Inflammatory macrophage treated with lipopolysaccharide for 4 hours (primary cell): ENCODE measurements at regions not wholly inside any gene's neighbourhood (a gene's known extent, or its start where the extent isn't known, plus 50 kb on each side); places are given as distances from the start of the nearest gene placed in this dataset.

Experiments used
- DNase-seq: peaks from one replicate; pipeline ENCODE4 v3.0.0-alpha.2; 2020

DNA sequence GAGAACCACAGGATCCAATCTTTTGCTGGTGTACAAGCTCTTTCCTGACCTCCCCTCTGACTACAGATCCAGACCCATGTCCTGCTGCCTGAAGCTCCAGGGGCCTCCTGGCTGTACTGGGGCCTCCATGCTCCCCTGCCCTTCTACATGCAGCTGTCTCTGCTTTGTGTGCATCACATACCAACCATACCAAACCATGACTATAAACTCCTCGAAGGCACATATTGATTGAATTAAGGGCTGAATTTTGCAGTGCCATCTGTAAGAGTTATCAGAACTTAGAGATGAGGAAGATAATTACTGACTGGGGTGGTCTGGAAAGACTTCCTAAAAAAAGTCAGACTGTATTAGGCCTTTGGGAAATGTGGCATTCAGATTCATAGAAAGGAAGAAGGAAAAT lies 139.9 kb upstream of the CXCR4 start:
- DNase-seq, result no peak

DNA sequence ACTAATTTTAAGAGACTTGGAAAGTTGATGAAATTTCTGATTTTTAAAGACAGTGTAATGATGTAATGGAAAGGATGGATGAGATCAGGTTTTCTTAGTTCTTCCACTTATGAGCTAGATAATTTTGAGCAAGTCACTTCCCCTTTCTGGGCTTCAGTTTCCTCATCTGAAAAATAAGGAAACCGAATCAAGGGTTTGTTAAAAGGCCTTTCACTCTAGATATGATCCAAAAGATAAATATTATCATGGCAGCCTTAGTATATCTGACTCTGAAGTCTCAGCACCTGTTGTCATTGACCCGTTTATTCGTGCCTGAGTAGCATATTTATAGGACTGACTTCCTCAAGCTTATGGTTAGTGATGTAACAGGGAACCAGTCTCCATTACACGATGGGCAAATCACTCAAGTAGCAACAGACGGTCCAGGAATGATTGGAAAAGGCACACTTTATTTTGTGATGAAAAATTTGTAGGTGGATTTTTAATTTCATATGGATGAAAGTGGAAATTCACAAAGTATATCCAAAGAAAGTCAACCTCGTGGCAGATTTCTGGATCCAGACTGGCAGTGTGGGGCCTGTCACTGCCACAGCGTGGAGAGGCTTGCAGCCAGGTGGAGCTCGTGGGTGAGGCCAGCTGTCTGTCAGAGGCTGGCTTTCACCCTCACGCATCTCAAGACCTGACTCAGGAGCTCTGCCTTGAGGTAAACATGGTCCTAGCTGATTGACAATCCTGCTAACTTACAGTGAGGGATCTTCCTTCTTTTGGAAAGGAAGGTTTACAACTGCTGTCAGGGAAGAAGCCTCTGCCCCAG lies 137.9 kb upstream of the CXCR4 start:
- peak; percentile 96 for DNase-seq

DNA sequence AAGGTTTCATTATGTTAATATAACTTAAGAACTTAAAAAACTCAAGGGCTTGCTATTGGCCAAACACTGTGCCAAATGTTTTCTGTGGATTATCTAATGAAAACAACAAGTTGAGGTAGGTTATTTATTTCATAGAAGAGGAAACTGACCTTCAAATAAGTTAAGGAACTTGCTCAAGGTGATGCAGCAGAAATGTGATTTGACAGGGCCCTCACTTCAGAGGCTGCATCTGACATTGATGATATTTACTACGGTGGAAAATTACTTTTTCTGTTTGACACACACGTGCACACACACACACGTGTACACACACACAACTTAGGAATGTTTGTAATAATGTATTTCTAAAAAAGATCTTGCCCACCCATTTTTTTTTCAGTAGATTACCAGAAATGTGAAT lies 137.2 kb upstream of the CXCR4 start:
- DNase-seq, result no peak

GRCh38 chr2:136254681-136255080 lies 136.7 kb upstream of the CXCR4 start:
- DNase-seq, result no peak

GRCh38 chr2:136253288-136254004 lies 135.5 kb upstream of the CXCR4 start:
- DNase-seq, result peak; percentile 70

DNA sequence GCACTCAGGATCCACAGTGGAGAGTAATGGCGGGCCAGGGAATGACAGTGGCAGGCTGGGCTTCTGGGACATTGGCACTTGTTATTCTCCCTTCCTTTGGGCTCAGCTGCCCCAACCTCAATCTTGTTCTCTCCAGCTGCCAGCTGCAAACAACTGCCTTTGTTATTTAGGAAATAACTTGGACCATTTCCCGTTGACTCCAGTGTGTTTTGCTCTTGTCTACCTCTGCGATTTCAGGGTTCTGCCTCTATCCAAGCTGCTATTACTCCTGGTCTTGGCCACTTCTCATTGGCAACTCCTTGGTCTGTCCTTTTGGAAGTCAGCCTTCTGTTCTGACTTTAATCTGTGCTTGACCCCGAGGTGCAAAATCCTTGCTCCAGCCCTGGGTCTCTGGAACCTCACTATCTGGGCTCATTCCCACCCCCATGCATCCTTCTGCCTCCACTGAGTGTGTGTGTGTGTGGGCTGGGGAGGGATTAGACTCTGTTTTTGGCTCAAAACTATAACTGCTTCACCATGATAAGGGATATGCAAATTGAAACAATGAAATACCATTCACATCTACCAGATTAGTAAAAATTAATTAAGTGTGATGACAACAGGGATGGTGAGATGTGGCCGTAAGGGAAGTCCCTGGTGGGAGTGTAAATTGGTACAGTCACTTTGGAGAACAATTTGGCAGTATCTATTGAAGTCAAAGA lies 134.1 kb upstream of the CXCR4 start:
- DNase-seq, result no peak

DNA sequence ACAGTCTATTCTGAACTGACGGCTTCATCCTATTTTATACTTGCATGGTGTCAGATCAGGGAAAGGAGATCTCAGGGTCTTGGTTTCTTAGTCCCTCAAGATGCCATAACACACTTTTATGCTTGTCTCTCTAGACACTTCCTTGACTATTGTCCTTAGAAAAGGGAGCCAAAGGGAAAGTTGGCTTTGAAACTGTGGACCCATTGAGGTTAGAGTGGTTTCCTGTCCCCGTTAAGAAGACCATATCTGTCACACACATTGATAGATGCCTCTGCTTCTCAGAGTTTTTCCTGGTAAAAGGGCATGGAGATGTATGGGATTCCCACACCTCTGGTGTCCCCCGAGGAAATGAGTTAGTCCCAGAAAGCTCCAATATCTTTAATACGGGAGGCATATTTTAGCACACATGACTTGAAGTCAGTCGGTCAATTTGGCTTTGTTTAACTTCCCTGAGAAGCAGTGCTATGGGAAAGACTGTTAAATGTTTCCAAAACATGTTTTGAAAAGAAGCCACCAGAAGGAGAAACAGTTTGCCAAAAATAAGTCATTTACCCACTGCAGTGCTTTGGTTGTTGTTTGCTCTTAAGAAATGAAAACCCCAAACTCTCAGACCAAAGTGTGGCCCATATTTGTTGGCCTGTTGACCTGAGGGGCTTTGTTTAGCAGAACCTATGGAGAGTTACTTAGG lies 133.4 kb upstream of the CXCR4 start:
- no peak for DNase-seq

- peak; percentile 57 for DNase-seq
Measured at GRCh38 chr2:136250131-136250530, 132.2 kb upstream of the CXCR4 start.

DNA sequence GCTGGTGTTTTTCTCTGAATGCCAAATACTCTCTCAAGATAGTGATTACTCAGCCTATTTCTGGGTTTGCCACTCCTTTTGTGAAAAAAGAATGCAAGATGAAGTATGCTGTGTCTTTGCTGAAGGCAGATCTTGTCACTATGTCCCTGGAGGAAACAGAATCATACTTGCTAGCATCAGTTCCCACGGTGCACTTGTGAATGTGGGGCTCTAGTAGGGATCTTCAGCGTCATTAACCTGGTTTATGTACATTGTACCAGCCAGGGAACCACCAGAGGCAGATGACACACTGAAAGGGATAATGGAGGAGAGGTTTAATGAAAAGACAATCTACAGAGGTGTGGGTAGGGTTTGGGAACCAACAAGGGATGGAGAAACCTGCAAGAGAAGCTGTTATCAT lies 131.0 kb upstream of the CXCR4 start:
- DNase-seq, result no peak

DNA sequence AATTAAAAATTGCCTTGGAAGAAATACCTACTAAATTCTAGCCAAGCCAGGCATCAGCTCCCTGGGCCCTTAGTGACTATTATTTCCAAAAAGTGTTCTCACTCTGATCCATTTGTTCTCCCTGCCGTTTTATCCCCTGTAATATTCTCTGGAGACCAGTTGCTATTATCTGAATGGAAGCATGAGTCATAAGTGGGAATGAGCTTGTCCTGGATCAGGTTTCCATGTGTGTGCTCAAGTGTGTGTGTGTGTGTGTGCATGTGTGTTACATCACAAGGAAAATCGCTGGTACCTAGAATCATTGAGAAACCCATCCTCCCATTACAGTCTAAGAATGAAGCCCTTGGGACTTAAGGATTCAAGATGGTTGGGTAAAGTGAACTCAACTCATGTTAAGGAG lies 130.3 kb upstream of the CXCR4 start:
- DNase-seq, result no peak

DNA sequence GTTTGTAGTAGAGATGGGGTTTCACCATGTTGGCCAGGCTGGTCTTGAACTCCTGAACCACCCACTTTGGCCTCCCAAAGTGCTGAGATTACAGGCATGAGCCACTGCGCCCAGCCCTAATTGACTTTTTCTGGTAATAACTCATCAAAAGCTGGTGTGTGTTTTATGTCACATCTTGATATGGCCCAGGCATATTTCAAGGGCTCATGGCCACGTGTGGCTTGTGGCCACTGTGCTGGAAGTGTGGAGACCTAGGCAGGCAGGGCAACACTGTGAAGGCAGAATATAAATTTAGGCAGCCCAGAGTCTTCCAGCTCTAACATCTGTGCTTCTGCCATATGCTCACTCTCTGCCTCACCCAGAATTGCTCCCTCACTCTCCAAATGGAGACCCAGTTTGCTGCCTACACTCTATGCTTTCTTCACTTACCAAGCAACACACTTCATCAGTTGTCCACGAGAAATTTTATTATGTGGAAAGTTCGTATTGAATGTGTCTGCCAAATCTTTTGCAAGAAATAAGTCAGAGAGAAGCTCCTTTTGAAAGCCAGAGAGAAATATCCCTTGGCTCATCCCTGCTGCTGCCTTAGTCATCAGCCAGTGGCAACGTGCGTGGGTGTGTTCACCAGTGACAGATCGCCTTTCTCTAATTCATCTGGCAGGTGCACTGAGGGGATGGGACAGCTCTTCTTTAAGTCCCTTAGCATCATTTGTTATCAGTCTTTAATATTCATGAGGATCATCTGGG lies 129.4 kb upstream of the CXCR4 start:
- peak; percentile 95 for DNase-seq

DNA sequence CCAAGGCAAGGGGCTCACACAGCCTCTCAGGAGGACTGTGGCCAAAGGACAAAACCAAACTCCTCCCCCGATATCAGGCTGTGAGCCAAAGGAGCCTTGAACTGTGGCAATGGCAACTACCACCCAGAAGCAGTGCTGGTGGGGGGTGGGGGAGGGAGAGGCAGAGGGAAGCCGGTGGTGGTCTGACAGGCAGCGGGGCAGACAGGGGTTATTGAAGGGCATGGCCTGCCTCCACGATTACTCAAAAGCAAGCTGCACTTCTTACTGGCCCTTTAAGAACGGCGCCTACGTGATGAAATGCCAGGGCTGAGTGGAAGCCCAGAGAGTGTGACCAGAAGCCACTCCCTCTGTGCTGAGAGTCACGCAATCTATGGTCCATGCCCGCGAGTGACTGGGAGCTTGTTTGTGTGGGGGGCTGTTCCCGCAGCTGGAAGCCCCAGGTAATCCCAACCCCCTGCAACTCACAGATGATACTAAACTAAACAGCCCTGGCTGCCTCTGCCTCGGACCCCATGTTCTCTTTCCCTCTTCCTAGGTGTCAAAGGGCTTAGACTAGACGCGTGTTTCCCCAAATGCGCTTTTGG lies 128.2 kb upstream of the CXCR4 start:
- DNase-seq, result peak; percentile 82

DNA sequence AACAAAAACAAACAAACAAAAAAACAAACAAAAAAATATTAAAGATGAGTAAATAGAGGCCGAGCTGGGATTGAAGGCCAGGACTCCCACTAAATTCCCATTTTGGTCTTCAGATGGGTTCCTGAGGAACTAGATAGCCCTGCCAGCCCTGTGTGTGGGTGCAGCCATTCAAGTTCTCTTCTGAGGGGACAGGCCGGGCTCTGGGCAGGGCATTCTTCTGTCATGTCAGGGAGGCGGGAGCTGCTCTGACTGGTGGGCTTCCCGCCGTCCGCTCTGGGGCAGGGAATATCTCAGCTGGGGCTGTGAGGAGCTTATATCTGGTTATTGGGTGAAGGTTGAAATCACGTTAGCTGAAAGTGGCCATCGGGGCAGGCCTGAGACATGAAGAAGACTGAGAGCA lies 127.3 kb upstream of the CXCR4 start:
- DNase-seq, result peak; percentile 30

GRCh38 chr2:136244536-136244885 lies 126.6 kb upstream of the CXCR4 start:
- no peak for DNase-seq

DNA sequence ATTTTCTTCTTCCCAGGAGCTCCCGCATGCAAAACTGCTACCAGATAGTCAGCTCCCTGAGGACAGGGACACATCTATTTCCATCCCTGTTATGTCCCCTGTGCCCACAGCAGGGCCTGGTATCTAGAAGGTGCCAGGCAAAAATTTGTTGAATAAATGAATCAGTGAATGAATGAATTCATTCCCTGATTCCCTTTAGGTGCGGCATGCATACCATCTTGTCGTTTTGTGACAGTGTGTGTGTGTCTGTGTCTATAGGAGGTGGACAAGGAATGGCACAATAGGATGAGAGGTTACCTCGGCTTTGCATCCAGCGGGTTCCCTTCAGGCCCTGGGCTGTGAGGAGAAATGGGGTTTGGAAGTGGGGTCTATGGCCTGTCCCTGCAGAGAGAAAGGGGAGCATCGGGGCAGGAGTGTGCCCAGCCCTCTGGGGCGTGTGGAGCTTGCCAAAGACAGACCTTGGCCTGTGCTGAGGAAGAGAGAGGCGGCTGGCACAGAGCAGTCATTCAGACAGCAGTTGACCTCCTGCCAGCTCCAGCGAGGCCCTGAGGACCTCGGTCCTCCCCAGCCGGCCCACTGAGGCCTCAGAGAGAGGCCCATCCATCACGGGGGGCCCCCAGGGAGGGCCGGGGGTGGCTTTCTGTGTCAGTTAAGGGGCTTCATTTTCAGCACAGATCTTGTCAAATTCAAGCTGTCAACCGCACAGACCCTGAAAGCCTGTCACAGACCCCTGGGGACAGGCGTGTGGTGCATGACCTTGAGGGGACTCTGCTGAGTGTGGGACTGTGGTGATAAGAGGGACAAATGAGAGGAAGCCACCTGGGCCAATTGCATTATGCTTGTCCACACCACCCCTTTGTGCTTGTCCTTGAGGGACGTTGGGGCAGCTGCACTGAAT lies 125.9 kb upstream of the CXCR4 start:
- no peak for DNase-seq

DNA sequence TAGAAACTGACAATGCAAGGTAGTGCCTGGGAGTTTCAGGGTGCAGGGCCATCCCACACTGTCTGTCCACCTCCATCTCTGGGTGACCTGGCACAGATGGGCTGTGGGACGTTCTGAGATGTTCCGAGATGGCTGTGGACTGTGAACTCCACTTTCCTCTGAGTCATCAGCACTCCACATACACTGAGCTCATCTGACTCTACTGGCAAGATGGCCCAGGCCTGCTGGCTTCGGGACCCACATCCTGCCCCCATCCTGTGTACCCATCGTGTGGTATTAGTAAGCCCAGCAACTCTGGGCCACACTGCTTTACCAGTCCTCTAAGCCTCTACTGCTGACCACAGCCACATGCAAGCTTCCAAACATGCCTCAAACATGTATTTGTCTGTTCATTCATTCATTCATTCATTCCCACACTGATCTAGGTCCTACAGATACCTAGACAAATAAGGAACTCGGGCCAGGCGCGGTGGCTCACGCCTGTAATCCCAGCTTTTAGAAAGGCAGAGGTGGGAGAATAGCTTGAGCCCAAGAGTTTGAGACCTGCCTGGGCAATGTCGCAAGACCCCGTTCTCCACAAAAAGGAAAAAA lies 124.8 kb upstream of the CXCR4 start:
- DNase-seq, result no peak

DNA sequence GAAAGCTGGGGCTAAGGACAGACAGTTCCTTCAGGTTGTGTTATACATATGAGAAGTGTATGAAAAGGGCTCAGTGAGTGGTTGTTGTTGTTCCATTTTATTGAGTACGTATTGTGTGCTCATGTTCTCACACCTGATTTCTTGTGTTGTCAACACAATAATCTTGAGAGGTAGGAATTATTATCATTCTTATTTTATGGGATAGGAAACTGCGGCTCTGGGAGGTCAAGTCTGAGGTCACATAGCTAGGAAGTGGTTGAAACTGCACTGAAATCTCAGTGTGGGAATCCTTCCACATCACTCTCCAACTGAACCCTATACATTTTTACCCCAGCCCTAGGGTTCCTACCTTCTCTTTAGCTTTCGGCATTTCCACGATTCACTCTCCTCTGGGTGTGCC lies 124.2 kb upstream of the CXCR4 start:
- no peak for DNase-seq

DNA sequence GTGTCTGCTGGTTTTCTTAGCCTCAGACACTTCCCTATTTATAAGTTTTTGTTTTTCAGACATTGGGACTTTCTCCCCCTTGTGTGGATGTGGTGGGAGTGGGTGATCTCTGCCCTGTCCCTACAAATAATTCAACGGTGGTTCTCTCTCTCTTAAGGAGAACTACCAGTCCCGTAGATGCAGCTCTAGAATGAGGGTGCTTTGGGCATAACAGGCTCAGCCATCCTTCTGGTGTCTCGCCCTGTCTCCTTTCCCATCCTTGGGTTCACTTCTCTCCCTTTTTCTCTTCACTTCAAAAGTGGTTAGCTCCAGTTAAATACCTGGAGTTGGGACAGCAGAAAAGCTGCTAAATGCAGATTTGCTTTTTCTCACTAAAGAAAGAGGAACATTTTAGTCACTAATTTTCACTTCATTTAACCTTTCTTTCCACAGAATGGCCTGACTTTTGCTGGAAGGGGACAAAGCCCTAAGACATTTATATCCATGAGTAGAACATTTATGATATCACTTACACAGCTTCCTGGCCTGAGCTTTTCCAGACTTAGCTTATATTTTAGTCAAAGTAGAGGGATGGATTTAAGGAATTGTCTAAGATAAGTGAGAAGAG lies 121.2 kb upstream of the CXCR4 start:
- peak; percentile 53 for DNase-seq

- DNase-seq, result peak; percentile 97
Measured at GRCh38 chr2:136238286-136239078, 120.5 kb upstream of the CXCR4 start.
